GM18520 (cell line): ENCODE measurements at regions not wholly inside any gene's neighbourhood (a gene's known extent, or its start where the extent isn't known, plus 50 kb on each side); places are given as distances from the start of the nearest gene placed in this dataset.

Experiments
- ATAC-seq: cut with Tn5 transposase; IDR thresholded peaks from one replicate; pipeline ENCODE4 v1.9.1; 2021; ENCODE audit not compliant: unreplicated experiment

- no peak for ATAC-seq
Measured at GRCh38 chr12:108066583-108067577, 62.2 kb upstream of the WSCD2 start.

- no peak for ATAC-seq
Measured at GRCh38 chr12:108069651-108070165, 59.4 kb upstream of the WSCD2 start.

DNA sequence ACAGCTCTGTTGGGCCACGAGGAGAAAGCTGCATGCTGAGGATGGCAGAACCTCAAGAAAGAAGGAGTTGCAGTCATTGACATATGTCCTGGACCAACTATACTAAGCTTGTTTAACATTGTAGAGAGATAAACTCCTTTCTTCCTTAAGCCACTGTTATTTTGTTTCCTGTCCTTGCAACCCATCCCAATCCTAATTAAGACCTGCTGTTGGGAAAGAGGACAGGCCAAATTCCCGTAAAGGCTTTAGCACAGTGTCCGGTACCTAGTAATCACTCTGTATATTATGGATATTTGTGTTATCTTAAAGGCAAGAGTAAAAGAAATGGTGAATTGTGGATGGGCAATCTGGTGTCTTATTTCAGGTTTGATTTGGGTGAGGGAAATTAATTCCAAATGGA lies 53.5 kb upstream of the WSCD2 start:
- ATAC-seq = no peak

DNA sequence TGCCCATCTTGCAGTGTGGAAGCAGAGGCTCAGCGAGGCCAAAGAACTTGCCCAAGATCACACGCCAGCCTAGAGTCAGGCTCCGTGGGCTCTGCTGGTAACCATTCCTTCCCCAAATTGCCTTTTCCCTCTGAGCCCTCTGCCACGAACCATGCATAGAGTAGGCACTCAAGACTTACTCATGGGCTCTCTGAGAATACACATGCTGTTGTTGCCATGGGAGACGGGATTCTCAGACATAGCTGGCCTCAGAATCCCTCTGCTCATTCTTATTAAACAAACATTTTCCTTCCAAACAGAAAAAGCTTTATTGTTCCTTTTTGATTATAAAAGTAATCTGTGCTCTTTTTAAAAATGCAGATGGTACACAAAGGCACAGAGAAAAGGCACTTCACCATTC lies 52.5 kb upstream of the WSCD2 start:
- ATAC-seq = no peak

DNA sequence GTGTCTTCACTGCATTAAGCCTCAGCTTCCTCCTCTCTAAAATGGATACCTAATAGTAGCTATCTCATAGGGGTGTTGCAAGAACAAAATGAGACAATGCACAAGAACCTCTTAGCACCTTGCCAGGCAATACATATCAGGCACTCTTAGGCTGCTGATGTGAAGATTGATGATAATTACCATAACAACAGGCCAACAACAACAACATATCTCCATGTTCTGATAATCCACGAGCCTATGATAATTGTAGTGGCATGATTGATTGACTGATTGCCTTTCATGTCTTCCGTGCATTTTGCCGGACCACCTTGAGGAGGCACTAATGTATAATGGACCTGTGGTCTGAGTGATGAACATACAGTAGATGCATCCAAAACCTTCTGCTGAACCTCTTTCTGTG lies 50.7 kb upstream of the WSCD2 start:
- no peak for ATAC-seq
